Large intestine (tissue), 3 donors: ENCODE measurements at regions not wholly inside any gene's neighbourhood (a gene's known extent, or its start where the extent isn't known, plus 50 kb on each side); places are given as distances from the start of the nearest gene placed in this dataset.
"Not testable (repeated sequence)": the region's sequence is repeated elsewhere in the genome, so short reads cannot be mapped to it uniquely, and the experiment has no call there.

Experiments
- DNase-seq, 2 donors: peaks; one replicate each; pipeline versions ENCODE4 v3.0.0 to v3.0.0-alpha.2; 2013
- H3K27ac ChIP-seq: one replicate; pipeline ENCODE4 v1.5.1; 2013; ENCODE audit warnings: low read length
- H3K27me3 ChIP-seq: 2 replicates; pipeline ENCODE4 v1.6.1; 2013; ENCODE audit warnings: low read length; ENCODE audit not compliant: control insufficient read depth, insufficient read depth
- H3K36me3 ChIP-seq: 2 replicates; pipeline ENCODE4 v1.6.1; 2013; ENCODE audit warnings: low read length; ENCODE audit not compliant: control insufficient read depth, insufficient read depth
- H3K4me1 ChIP-seq: one replicate; pipeline ENCODE4 v1.6.1; 2013; ENCODE audit warnings: low read length; ENCODE audit not compliant: control insufficient read depth, insufficient read depth
- H3K4me3 ChIP-seq: one replicate; pipeline ENCODE4 v1.5.1; 2013; ENCODE audit warnings: low read length
- H3K9me3 ChIP-seq: one replicate; pipeline ENCODE4 v1.6.1; 2013; ENCODE audit warnings: mild to moderate bottlenecking, low read depth, low read length, moderate library complexity; ENCODE audit not compliant: control insufficient read depth
- WGBS: methylation state at CpG from one replicate; pipeline ENCODE4 v1.1.5; 2013; ENCODE audit warnings: low lambda C conversion rate; ENCODE audit not compliant: insufficient coverage; 5-methylcytosine and 5-hydroxymethylcytosine counted together

DNA sequence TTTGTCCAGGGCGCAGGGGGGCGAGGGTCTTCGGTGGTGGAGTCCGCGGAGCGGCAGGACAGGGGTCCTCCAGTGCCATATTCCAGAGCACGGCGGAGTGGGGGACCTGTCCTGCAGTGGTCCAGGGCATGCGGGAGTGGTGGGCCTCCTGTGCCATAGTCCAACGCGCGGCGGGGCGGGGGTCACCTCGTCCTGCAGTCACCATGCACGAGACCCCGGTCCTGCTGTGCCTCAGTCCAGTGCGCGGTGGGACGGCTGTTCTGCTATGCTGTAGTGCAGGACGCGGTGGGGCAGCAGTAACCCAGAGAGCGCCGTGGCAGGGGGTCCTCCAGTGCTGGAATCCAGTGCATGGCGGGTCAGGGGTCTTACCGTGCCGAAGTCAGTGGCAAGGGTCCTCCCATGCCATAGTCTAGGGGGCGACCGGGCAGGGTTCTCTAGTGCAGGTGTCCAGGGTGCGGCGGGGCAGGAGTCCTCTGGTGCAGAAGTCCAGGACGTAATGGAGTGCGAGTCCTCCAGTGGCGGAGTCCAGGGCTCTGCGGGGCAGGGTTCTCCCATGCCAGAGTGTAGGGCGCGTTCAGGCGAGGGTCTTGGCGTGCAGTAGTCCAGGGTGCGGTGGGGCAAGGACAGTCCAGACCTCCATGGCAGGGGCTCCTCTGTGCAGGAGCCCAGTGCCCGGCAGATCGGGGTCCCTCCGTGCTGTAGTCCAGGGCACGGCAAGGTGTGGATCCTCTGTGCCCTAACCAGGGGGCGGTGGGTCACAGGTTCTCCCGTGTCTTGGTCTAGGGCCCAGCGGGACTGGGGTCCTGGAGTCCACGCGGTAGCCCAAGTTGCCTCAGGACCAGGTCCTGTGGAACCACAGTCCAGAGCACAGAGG is 130.4 kb downstream of the CCDC74A start:
- H3K9me3 ChIP-seq, result no peaks in the 10 kb centered on the region
- H3K27me3 ChIP-seq, result no peaks in the 10 kb centered on the region
- no peak for DNase-seq
- no peak overlapping the region for H3K27ac ChIP-seq
- H3K36me3 ChIP-seq, result no peaks in the 10 kb centered on the region
- H3K4me3 ChIP-seq, result no peak overlapping the region
- H3K4me1 ChIP-seq, result no peaks in the 10 kb centered on the region
- WGBS, result no CpG with 5 or more reads among the region's 49 CpGs

DNA sequence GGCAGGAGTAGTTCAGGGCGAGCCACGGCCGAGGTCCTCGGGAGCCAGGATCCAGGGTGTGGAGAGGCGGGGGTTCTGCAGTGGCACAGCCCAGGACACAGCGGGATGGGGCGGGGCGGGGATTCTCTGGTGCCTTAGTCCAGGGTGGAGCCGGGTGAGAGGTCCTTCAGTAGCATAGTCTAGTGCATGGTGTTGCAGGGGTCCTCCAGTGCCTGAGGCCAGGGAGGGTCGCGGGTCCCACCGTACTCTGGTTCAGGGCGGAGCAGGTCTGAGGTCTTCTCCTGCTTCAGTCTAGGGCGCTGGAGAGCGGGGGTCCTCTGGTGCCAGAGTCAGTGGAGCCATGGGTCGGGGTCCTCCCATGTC is 131.1 kb downstream of the CCDC74A start:
- WGBS, result no CpG with 5 or more reads among the region's 16 CpGs
- no peak for DNase-seq
- Histone ChIP-seq H3K4me3 (no peak overlapping the region), H3K27ac (no peak overlapping the region), H3K27me3 (no peaks in the 10 kb centered on the region), H3K9me3 (no peaks in the 10 kb centered on the region), H3K4me1 (no peaks in the 10 kb centered on the region), H3K36me3 (no peaks in the 10 kb centered on the region)

DNA sequence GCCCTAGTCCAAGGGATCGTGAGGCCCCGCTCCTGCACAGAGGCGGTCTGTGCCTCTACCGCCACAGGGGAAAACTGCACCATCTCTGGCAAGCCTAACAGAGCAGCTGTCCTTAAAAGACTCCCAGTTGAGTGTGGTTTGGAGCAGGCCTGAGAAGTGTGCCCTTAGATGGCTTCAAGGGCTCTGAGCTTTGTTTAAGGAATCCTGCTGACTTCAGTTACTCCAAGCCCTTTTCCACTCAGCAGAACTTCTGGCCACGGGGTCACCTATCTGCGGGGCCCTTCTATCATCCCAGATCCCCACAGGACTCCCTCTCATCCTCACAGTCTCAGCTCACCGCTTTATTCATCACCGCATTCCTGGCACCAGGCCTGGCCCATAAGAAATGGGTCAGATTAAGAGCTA is 131.5 kb downstream of the CCDC74A start:
- 92% methylated on average over 2 of the region's 8 CpGs for WGBS
- Histone ChIP-seq H3K27me3 (no peaks in the 10 kb centered on the region), H3K27ac (no peak overlapping the region)

DNA sequence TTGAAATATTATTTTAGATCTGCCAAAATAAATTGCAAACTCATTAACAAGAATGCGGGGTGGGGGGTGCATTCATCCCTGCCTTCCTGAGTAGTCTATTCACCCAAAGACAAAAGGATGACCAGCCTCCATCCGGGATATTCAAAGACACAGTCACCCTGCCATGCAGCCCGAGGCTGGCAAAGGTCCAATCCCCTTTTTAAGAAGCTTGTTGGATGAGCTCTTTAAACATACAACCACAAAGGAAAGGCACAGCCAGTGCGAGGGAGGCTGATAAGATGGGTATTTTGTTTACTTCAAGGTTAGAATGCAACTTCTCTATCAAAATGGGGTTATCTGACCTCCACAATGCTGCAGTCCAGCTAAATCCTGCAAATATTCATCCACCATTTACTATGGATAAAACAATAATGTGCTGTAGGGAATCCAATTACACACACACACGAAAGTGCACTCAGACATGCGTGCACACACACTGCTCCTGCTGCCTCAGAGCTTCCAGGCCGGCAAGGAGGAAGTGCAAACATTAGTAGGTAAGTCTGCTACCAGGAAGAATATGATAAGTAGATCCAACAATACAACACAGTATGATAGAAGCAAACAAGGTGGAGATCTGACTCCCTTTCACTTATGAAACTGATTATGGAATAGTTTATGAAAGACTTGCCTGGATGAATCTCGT is 133.6 kb downstream of the CCDC74A start:
- not testable (repeated sequence) for H3K36me3 ChIP-seq, H3K27me3 ChIP-seq, H3K4me1 ChIP-seq, H3K9me3 ChIP-seq, H3K4me3 ChIP-seq, H3K27ac ChIP-seq, DNase-seq
- no CpG with 5 or more reads among the region's 8 CpGs for WGBS

More for the DNA sequence above, 131.5 kb downstream of the CCDC74A start:
- no peaks in the 10 kb centered on the region for H3K36me3 ChIP-seq
- H3K4me3 ChIP-seq, result no peak overlapping the region
- H3K4me1 ChIP-seq, result no peaks in the 10 kb centered on the region
- no peaks in the 10 kb centered on the region for H3K9me3 ChIP-seq
- DNase-seq, result no peak

DNA sequence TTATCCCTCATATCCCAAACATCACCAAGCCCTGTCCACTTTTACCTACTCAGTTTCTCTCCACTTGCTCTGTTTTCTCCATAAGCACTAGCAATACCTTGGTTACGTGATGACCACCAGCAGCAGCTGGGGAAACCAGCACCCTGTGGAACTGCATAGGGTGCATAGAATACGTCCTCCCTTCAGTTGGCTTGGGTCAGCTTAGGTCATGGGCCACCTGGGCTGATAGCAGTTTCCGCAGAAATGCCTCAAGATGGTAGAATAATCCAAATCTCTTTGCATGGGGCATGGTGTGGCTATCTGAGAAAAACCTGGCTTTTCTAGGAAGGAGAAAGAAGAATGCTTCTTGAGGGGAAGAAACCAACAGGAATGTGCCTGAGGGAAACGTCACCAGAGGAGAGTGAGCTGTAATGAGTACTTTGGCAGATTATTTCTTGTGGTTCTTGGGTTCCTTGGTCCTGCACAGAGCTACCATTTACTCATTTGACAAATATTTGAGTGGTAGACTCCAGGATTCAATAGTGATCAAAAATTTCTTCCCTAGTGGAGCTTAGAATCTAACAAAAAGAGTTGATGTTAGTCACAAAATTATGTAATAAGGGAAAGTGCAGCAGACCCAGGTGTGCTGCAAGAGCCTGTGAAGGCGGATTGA is 134.3 kb downstream of the CCDC74A start:
- H3K4me3 ChIP-seq, H3K27me3 ChIP-seq, H3K27ac ChIP-seq, H3K36me3 ChIP-seq, H3K9me3 ChIP-seq, H3K4me1 ChIP-seq, DNase-seq: not testable (repeated sequence)
- WGBS, result no CpG with 5 or more reads among the region's 5 CpGs

DNA sequence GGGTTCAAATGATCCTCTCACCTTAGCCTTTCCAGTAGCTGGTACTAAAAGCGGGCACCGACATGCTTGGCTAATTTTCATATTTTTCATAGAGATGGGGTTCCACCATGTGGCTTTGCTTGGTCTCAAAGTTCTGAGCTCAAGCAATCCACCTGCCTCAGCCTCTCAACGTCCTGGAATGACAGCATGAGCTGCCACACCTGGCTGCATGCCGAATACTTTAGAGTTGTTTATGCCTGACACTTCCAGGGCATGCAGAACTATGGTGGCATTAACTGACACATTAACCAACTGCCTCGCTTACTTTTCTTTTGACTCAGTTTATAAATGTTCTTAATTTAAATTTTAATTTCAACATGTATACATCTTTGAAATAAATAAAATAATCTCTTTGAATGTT is 135.8 kb downstream of the CCDC74A start:
- not testable (repeated sequence) for H3K27ac ChIP-seq, H3K9me3 ChIP-seq, H3K36me3 ChIP-seq, H3K4me1 ChIP-seq, DNase-seq, H3K27me3 ChIP-seq, H3K4me3 ChIP-seq
- WGBS, result 100% methylated on average over 2 of the region's 5 CpGs

DNA sequence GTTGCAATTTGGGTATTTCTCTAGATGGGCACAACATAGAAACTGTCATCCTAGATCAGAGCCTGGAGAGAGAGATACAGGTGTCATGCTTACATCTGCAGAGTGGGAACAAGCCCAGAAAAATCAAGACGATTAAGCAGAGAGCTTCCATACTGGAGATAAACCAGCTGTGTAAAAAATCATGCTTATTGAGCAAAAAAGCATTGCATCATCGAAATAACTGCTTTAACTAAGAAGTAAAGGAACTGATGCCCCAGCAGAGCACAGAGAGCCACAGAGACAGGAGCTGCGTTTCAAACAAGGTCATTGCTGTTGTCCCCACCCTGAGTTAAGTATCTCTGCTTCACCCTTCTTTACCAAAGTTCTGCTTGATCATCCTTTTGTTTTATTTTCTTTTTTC is 138.0 kb downstream of the CCDC74A start:
- H3K4me1 ChIP-seq, H3K27me3 ChIP-seq, H3K27ac ChIP-seq, H3K4me3 ChIP-seq, H3K36me3 ChIP-seq, H3K9me3 ChIP-seq, DNase-seq: not testable (repeated sequence)
- no CpG with 5 or more reads among the region's 3 CpGs for WGBS

DNA sequence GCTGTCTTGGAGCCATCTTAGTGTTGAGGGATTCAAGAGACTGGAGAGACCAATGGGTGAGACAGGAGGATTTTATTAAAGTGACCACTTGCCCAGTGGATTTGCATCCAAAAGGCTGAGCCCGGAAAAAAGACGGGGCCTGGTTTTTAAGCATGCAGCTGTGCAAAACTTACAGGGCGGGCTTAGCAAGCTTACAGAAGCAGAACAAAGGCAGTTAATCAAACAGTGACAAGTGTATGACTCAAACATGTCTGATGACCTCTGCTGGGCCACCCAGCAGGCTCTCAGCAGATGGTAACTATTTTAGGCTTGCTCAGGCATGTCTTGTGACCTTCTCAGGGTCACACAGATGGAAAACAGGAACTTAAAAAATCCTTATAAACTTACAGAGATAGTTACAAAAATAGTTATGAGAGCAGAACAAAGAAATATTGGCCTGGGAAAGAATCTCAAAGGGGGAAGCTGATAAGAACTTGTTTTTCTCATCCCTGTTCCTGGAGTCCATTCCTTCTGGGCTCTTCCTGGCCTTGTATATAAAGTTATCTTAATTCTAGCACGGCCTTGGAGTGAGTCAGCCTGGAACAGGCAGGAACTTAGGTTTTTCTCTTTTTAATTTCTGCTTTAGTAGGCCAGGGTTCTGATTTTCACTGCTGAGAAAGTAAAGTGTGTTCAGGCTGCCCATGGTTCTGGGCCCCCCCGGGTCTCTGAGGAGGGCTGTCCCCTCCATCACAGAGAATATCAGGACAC is 141.3 kb downstream of the CCDC74A start:
- H3K27ac ChIP-seq, H3K4me3 ChIP-seq, H3K9me3 ChIP-seq, H3K36me3 ChIP-seq, DNase-seq: not testable (repeated sequence)
- Histone ChIP-seq H3K4me1 (peaks cover 12% of the 10 kb centered on the region), H3K27me3 (peaks cover 21% of the 10 kb centered on the region)
- no CpG with 5 or more reads among the region's 5 CpGs for WGBS

DNA sequence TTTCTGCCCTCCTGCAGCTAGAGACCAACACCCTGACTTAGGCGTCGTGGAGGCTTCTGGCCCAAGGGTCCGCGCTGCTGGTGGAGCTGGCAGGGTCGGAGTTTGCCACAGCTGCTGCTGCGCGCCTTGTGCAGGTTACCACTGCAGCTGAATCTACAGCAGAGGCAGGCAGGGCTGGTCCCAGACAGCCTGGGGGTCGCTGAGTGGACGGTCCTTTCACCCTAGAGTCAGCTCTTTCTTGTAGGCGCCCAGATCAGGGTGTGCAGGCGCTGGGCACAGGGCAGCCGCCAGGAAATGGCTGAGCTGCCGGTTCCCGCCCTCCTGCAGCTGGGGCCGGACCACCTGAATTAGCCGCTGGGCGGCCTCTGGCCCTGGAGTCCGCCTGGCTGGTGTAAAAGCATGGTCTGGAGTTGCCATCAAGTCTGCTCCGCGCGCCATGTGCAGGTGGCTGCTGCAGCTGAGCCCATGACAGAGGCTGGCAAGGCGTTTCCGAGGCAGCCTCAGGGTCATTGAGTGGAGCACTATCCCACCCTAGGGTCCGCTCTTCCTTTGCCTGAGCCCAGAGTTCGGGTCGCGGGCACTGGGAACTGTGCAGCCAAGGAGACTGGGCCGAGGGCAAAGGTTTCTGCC is 144.3 kb downstream of the CCDC74A start:
- Histone ChIP-seq H3K4me1 (peaks cover 12% of the 10 kb centered on the region), H3K27me3 (peaks cover 36% of the 10 kb centered on the region)
- not testable (repeated sequence) for H3K36me3 ChIP-seq, H3K9me3 ChIP-seq, H3K27ac ChIP-seq, DNase-seq, H3K4me3 ChIP-seq
- WGBS, result no CpG with 5 or more reads among the region's 28 CpGs
